Fibroblast of mammary gland (primary cell): ENCODE measurements at regions not wholly inside any gene's neighbourhood (a gene's known extent, or its start where the extent isn't known, plus 50 kb on each side); places are given as distances from the start of the nearest gene placed in this dataset.
A peak's percentile ranks its signal among the peaks of the same experiment; 100 is the strongest.

Experiments
- DNase-seq: peaks from one replicate; pipeline ENCODE4 v3.0.0-alpha.2; 2010; ENCODE audit warnings: low read depth
- H3K4me3 ChIP-seq: 2 replicates; pipeline ENCODE4 v1.5.1; 2011; ENCODE audit warnings: low read depth, mild to moderate bottlenecking, low read length, moderate library complexity; ENCODE audit not compliant: control insufficient read depth
- CTCF ChIP-seq: conservative IDR thresholded peaks from 2 replicates; pipeline ENCODE4 v1.5.1; 2011; ENCODE audit warnings: low read depth, low read length, inconsistent platforms; ENCODE audit not compliant: control insufficient read depth, insufficient read depth

GRCh38 chr3:107934808-107935207 lies 156.0 kb downstream of the CD47 start:
- no peak for DNase-seq
- TF ChIP-seq CTCF: no peak
- no peak overlapping the region for H3K4me3 ChIP-seq

GRCh38 chr3:107933450-107933849 lies 157.4 kb downstream of the CD47 start:
- no peak for DNase-seq
- TF ChIP-seq CTCF: no peak
- H3K4me3 ChIP-seq: no peak overlapping the region

- no peak for DNase-seq
- H3K4me3 ChIP-seq: no peak overlapping the region
- no peak for TF ChIP-seq CTCF
These were observed 159.5 kb downstream of the CD47 start for GRCh38 chr3:107931326-107931725.

GRCh38 chr3:107929088-107929487 lies 161.7 kb downstream of the CD47 start:
- no peak for DNase-seq
- TF ChIP-seq CTCF: no peak
- H3K4me3 ChIP-seq: no peak overlapping the region

GRCh38 chr3:107928084-107928445 lies 162.8 kb downstream of the CD47 start:
- H3K4me3 ChIP-seq: peak overlapping the region; percentile 70
- DNase-seq: peak; percentile 59
- TF ChIP-seq CTCF: no peak

- DNase-seq: peak; percentile 75
- TF ChIP-seq CTCF: peak; percentile 68
- H3K4me3 ChIP-seq: peak overlapping the region; percentile 70
These were observed 163.3 kb downstream of the CD47 start for GRCh38 chr3:107927361-107928083.

GRCh38 chr3:107925851-107926250 lies 165.0 kb downstream of the CD47 start:
- no peak for TF ChIP-seq CTCF
- no peak for DNase-seq
- no peak overlapping the region for H3K4me3 ChIP-seq
